Upper lobe of left lung (tissue), 4 donors: ENCODE measurements at regions not wholly inside any gene's neighbourhood (a gene's known extent, or its start where the extent isn't known, plus 50 kb on each side); places are given as distances from the start of the nearest gene placed in this dataset.

Experiments used
- CTCF ChIP-seq, 6 experiments: fragments of 450-650 bp in 4 of 6; fragments of 200-600 bp in 2 of 6; sonication (generic) in 2 of 6; IDR thresholded peaks; one replicate each; pipeline ENCODE4 v1.5.1; 2016 to 2019; ENCODE audit warnings: antibody characterized with exemption in 6 of 6
- POLR2A ChIP-seq, 4 donors: fragments of 450-650 bp; IDR thresholded peaks; one replicate each; pipeline ENCODE4 v1.5.1; 2016 to 2017; ENCODE audit warnings: antibody characterized with exemption in 4 of 4, mild to moderate bottlenecking in 2 of 4

- TF ChIP-seq CTCF (IDR thresholded peaks at IDR 0.05) (no peak), POLR2A (IDR thresholded peaks at IDR 0.05) (no peak)
Measured at GRCh38 chr2:172358691-172359556, 68.5 kb upstream of the ITGA6 start.
